Cortex of kidney (tissue), 1 donor: ENCODE measurements at regions not wholly inside any gene's neighbourhood (a gene's known extent, or its start where the extent isn't known, plus 50 kb on each side); places are given as distances from the start of the nearest gene placed in this dataset.
"Not testable (repeated sequence)": the region's sequence is repeated elsewhere in the genome, so short reads cannot be mapped to it uniquely, and the experiment has no call there.

ENCODE experiments used
- DNase-seq: peaks from one replicate; lab custom pipeline; 2025; lab: John Stamatoyannopoulos, UW

DNA sequence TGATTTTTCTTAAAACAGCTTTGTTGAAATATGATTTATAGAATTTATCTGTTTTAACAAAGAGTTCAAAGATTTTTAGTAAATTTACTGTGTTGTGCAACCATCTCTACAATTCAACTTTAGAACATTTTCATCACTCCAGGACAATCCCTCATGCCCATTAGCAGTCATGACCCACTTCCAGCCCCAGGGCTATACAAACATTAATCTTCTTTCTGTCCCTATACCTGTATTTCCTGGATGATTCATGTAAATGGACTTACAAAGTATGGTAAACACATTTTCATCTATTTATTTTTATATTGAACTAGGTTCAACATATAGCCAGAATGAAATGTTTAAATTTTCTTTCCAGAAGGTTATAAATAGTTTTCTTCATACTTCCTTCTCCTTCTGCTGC lies 127.8 kb upstream of the CCDC180 start:
- no peak for DNase-seq

DNA sequence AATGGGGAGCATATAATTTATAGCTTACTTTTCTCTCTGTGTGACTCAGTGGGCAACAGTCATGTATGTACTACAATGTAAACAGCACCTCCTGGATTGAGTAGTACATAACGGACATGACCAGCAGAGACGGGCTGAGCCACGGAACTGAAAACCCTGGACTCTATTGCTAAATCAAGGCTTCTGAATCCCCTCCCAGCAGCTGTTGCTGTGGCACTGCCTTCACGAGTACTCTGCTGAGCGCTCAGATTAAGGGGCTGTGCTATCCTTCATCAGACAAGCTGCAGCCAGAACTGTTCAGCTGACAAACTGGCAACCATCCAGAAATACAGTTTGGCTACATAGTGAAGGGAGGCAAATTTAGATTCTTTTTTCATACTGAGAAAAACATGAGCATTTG lies 131.3 kb upstream of the CCDC180 start:
- no peak for DNase-seq

DNA sequence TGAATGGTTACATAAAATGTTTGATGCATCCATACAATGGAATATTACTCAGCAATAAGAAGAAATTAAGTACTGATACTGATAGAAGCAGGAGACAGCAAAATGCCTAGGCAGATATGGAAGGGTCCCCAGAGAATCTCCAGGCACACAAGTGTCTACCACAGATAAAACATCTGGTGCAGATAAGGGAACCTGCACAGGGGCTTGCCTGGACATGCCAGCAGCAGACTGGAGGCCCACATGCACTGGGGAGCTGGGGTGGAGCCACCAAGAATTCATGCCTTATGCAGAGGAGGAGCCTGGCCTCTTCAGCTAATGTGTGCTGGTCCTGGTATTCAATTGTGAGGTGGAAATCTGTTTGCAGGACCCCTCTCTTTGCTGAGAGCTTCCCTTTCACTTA lies 129.2 kb upstream of the CTSV start:
- DNase-seq = not testable (repeated sequence)

DNA sequence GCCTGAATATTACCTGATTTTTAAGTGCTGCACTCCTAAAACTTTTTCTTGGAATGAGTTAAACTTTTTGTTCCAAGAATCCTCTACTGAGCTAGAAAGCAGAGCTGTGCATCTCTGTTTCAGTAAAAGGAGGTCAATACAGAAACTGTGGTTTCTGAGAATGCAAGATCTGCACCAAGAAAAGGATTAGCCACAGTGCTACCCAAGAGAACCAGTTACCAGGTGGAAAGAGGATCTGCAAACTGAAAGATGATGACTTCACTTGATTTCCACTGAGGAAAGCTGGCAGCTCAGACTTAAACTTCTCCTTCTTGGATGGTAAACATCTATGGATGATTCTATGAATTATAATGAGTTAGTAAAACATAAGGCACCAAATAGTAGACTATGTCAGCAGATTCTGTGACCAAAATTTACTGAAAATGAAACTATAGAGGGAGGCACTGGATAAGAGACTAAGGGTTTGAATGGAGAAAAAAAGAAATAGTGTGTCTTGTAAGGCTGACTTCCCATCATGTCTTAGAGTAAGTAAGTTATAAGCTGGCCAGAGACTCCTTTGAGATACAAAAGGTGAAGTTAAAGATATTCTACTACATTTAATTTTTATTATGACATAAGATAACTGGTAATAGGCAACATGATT lies 127.7 kb upstream of the CTSV start:
- DNase-seq = not testable (repeated sequence)

DNA sequence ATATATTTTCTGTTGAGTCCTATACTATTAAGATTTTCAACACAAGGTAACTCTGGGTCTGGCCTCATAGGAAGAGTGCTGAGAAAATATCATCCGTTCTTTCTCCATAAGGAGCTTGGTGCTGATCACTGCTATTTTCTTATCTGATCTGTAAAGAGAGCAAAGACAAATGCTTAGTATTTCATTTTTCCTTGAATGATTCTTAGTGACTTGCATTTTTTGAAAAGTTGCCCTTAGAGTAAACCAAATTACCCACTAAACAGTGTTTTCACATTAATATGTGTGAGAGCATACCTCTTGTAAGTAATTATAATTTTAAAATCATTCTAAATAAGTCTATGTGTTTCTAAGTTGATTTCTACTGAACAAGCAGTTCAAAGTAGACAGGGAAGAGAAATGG lies 121.3 kb upstream of the CTSV start:
- no peak for DNase-seq

DNA sequence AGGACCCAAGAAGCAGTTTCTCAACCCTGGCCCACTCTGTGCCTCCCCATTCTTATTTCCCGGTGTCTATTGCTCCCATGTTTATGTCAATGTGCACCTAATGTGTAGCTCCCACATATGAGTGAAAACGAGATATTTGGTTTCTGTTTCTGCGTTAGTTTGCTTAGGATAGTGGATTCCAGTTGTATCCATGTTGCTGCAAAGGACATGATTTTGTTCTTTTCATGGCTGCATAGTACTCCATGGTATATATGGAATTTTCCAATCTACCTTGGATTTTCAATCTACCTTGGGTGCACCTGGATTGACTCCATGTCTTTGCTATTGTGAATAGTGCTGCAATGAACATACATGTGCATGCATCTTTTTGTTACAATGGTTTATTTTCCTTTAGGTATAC lies 119.8 kb upstream of the CTSV start:
- not testable (repeated sequence) for DNase-seq

DNA sequence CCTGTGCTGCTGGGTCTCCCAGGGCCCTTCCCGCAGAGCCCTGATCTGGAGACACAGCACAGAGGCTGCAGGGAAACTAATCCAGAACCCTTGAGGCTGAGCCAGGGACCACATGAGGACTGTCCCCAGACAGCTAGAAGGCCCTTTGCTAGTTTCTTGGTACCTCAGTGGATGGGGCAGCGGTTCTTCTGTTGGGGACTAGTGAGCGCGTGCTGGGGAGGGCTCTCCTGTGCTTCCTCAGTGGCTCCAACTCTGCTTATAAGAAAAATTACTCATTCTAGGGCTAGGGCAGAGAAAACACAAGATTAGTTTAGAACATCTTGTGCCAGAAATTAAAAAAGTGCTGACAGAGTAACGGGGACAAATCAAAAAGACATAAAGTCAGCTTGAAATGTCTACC lies 116.5 kb upstream of the CTSV start:
- not testable (repeated sequence) for DNase-seq

DNA sequence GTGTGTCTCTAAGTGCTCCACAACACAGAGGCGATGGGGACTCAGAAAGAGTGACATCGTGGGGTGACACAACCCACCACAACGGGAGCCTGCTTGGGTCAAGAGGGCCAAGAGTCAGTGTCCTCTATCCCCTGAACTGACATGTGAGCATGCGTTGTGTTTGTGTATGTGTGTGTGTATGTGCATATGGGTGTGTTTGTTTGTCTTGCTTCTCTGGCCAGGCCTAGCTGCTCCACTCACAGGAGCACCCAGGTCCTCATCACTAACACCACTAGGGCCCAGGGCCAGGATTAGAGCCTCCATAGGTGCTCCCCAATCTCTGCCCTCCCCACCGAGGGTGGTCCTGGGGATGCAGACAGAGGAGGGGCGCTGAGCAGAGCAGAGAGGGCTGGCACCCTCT lies 115.0 kb upstream of the CTSV start:
- no peak for DNase-seq

DNA sequence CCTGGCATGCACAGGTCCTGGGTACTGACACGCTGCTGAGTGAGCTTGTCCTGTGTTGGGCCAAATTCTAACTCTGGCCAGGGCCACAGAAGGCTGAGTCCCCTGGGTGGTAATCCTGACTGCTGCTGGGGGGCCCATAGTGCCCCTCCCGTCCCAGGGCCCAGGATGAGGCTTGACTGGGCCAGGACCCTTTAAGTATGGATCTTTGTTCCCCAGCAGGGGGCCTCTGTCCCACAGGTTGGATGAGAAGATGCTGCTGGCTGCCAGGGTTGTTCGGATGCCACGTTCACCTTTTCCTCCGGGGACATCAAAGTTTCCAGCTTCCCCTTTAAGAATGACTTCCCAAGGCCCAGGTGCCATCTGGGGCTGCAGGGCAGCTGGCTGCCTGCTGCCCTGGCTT lies 114.2 kb upstream of the CTSV start:
- not testable (repeated sequence) for DNase-seq

DNA sequence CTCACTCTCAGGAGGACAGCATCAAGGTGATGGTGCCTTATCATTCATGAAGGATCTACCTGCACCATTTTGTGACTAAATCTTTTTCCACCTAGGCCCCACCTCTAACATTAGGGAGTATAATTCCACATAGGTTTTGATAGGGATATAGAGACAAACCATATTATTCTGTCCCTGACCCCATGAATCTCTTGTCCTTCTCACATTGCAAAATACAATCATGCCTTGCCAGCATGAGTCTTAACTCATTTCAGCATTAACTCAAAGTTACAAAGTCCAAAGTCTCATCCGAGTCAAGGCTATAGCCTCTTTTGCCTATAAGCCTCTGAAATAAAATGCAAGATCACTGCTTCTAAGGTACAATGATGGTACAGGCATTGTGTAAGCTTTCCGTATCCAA lies 111.5 kb upstream of the CTSV start:
- DNase-seq = not testable (repeated sequence)

DNA sequence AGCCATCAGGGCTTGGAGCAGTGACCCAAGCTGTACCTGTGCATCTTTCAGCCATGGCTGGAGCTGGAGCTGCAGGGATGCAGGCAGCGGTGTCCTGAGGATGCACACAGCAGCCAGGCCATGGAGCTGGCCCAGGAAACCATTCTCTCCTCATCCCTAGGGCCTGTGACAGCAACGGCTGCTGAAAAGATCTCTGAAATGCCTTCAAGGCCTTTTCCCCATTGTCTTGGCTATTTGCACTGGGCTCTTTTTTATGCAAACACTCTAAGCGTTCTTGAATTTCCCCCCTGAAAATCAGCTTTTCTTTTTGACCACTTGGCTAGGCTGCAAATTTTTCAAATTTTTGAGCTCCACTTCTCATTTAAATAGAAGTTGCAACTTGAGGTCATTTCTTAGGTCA lies 109.5 kb upstream of the CTSV start:
- not testable (repeated sequence) for DNase-seq

DNA sequence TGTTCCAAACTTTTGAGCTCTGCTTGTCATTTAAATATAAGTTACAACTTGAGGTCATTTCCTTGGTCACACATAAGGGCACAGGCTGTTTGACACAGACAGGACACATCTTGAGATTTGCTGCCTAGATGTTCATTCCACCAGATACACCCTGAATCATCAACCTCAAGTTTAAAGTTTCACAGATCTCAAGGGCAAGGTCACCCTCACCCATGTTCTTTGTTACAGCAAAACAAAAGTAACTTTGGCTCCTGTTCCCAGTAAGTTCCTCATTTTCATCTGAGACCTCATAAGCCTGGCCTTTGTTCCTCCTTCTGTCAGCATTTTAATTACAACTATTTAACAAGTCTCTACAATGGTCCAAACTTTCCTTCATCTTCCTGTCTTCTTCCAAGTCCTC lies 106.7 kb upstream of the CTSV start:
- DNase-seq = not testable (repeated sequence)

DNA sequence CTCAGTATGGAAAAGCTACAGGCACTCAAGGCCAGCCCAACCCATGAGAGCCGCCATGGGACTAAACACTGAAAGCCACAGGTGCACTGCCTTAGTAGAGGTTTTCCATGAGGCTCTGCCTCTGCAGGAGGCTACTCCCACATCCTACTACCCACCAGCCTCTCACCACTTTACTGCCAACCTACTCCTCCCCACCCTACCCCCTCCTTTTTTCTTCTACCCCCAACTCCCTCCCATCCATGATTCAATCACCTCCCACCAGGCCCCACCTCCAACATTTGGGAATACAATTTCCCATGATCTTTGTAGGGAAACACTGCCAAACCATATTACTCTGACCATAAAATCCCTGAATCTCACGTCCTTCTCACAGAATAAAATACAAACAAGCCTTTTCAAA lies 101.6 kb upstream of the CTSV start:
- no peak for DNase-seq

DNA sequence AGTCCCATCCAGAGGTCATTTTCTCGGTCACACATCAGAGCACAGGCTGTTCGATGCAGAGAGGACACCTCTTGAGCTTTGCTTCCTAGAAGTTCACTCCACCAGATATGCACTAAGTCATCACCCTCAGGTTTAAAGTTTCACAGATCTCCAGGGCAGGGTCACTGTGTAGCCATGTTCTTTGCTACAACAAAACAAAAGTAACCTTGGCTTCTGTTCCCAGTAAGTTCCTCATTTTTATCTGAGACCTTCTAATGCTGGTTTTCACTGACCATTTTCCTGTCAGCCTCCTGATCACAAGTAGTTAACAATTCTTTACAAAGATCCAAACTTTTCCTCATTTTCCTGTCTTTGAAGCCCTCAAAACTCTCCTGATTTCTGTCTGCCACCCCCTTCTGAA lies 97.5 kb upstream of the CTSV start:
- no peak for DNase-seq

DNA sequence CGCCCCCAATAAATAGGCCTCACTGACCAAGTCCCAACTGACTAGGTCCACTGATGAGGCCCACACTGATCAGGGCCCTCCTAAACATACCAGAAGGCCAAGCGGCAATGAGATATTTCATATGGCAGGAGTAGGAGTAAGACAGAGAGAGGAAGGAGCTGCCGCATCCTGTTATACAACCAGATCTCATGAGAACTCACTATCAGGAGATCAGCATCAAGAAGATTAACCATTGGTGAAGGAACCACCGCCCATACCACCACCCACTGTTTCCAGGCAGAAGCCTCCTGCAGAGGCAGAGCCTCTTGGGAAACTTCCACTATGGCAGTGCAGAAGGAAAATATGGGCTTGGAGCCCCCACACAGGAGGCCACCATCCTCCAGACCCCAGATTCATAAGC lies 95.0 kb upstream of the CTSV start:
- not testable (repeated sequence) for DNase-seq

DNA sequence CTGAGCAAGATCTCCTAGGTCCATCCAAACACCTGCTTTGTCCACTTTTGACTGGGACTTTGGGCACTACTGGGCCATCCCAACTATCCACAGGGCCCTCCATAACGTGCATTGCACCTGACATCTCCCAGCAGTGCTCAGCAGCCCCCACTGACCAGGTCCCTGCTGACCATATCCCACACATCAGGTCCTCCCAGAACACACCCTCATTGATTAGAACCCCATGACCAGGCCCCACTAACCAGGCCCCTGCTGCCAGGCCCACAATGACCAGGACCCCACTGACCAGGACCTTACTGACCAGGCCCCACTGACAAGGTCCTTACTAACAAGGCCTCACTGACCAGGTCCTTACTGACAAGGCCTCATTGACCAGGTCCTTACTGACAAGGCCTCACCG lies 93.9 kb upstream of the CTSV start:
- no peak for DNase-seq

DNA sequence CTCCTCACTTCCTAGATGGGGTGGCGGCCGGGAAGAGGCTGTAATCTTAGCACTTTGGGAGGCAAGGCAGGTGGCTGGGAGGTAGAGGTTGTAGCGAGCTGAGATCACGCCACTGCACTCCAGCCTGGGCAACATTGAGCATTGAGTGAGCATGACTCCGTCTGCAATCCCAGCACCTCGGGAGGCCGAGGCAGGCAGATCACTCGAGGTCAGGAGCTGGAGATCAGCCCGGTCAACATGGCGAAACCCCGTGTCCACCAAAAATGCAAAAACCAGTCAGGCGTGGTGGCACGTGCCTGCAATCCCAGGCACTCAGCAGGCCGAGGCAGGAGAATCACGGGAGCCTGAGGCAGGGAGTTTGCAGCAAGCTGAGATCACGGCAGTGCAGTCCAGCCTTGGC lies 91.9 kb upstream of the CTSV start:
- DNase-seq = not testable (repeated sequence)

DNA sequence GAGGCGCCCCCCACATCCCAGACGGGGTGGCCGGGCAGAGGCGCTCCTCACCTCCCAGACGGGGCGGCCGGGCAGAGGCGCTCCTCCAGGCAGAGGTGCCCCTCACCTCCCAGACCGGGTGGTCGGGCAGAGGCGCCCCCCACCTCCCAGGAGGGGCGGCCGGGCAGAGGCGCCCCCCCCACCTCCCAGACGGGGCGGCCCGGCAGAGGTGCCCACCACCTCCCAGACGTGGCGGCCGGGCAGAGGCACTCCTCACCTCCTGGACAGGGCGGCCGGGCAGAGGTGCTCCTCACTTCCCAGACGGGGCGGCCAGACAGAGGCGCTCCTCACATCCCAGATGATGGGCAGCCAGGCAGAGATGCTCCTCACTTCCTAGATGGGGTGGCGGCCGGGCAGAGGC lies 91.4 kb upstream of the CTSV start:
- DNase-seq = not testable (repeated sequence)

DNA sequence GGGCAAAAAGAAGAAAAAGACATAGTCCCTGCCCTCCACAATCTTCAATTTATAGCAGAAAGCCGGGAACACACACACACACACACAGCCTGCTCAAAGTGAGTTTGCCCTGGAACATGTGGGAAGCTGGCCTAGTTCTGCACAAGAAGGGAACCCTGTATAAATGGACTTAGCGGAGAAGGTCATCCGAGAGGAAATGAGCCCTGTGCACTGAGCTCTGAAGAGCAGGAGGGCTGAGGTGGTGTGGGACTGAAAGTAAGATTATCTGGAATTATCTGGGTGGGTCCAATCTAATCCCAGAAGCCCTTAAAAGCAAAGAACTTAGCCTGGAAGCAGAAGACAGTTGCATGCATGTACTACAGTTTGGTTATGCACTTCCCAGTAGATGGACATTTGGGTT lies 90.0 kb upstream of the CTSV start:
- DNase-seq = no peak

DNA sequence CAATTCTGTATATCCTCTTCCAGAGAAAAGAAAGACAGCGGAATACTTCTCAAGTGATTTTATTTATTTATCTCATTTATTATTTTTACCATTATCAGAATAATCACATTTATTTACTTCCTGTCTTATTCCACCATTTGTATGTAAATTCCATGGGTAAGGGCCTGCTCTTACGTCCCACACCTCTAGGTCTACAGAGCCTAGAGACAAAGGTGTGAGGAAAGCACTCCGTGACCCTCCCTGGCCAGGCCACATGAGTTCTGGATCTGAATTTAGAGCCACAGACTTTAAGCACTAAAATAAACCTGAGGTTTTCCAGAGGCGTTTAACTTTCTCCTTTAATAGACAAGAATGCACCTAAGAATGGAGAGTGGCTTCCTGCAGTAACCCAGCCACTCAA lies 85.3 kb upstream of the CTSV start:
- DNase-seq = no peak

DNA sequence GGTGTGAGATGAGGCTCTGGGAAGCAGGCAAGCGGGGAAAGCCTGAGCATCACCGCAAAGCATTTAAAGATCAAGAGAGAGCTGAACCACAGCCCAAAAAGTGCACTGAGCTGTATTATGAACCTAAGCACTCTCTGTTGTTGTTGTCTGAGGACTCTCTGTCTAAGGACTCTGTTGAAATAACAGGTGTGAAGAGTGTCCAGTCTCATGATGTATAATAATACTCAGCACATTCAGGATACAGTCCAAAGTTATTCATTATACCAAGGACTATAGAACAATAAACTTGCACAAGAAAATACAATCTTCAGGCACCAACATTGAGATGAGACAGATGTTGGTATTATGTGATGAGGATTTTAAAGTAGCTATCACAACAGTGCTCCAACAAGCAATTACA lies 71.8 kb upstream of the CTSV start:
- no peak for DNase-seq

DNA sequence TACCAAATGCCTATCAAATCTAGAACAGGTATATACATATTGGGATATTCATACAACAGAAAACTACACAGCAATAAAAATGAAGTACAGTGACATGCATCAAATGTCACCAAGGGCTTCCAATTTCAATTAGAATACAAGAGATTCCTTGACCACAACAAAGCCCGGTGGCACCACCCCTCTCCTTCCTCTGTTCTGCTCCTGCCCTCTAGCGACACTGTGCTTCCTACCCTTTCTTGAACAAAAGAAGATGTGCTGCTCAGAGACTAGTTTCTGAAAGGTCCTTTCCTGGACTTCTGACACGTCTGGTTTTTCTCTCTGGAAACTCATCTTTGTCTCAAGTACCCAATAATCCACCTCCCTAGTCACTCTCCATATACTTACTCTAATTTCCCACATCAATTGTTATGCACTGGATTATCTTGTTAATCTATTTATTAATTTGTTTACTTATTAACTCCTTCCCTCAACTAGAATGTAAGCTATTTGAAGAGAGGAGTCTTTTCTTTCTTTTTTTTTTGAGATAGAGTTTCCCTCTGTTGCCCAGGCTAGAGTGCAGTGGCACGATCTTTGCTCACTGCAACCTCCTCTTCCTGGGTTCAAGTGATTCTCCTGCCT lies 70.4 kb upstream of the CTSV start:
- no peak for DNase-seq

DNA sequence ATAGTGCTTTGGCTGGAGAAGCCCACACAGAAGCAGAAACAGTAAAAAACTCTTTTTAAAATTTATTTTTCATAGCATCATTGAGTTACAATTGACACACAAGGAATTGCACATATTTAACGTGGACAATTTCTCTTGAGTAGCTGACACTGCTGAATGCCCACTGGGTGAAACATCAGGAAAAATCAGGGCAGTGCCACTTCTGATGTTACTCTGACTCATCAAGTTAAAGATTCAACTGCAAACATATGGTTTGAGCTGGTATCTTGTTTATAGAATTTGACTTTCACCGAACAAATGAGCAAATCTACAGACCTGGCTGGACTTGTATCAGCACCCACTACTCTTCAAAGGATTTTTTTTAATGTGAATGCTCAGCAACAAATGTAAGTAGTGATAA lies 66.3 kb upstream of the CTSV start:
- not testable (repeated sequence) for DNase-seq
